B cell (primary cell): ENCODE measurements at regions not wholly inside any gene's neighbourhood (a gene's known extent, or its start where the extent isn't known, plus 50 kb on each side); places are given as distances from the start of the nearest gene placed in this dataset.

Experiments used
- ATAC-seq: fragments of 200-7000 bp; cut with Tn5 transposase; one replicate; pipeline ENCODE4 v1.10.0; 2021; ENCODE audit warnings: low read depth, mild to moderate bottlenecking, moderate number of reproducible peaks, moderate library complexity
- CTCF ChIA-PET: fragments of 350-600 bp; sonication (Branson Sonifier 250); formaldehyde crosslinking; loops from one replicate; lab custom pipeline; 2021; ENCODE audit warnings: antibody characterized with exemption, inconsistent platforms; lab: Charles Lee
- POLR2A ChIA-PET: fragments of 350-600 bp; sonication (Branson Sonifier 250); formaldehyde crosslinking; loops from one replicate; lab custom pipeline; 2021; ENCODE audit warnings: antibody characterized with exemption; lab: Charles Lee
- DNase-seq: peaks from one replicate; pipeline ENCODE4 v3.0.0; 2013
- H2AFZ ChIP-seq: 2 replicates; pipeline ENCODE4 v1.6.1; 2012; ENCODE audit warnings: mild to moderate bottlenecking, low read depth, low read length; ENCODE audit not compliant: insufficient read depth, poor library complexity, severe bottlenecking
- H3K27ac ChIP-seq, 2 donors: 1 replicate in 1 of 2; 2 replicates in 1 of 2; pipeline ENCODE4 v1.5.1; 2012 to 2013; ENCODE audit warnings: low read length in 2 of 2, mild to moderate bottlenecking in 2 of 2, moderate library complexity in 1 of 2
- H3K27me3 ChIP-seq, 4 experiments: fragments of 200-600 bp in 1 of 4; sonication (generic) in 1 of 4; replicated peaks in 1 of 4; 1 replicate in 2 of 4; 2 replicates in 2 of 4; pipeline versions ENCODE4 v1.6.1 to v1.7.0; 2013 to 2016; ENCODE audit warnings: low read length in 3 of 4, mild to moderate bottlenecking in 2 of 4, mixed read lengths in 1 of 4, moderate library complexity in 1 of 4; ENCODE audit not compliant: insufficient read depth in 4 of 4, control insufficient read depth in 3 of 4; ENCODE audit errors: control extremely low read depth in 1 of 4
- H3K36me3 ChIP-seq, 2 experiments: replicated peaks in 1 of 2; 1 replicate in 1 of 2; 2 replicates in 1 of 2; pipeline versions ENCODE4 v1.6.1 to v1.7.1; 2013; ENCODE audit warnings: low read length in 1 of 2; ENCODE audit not compliant: insufficient read depth in 2 of 2, control insufficient read depth in 1 of 2; ENCODE audit errors: control extremely low read depth in 1 of 2, extremely low read depth in 1 of 2
- H3K4me1 ChIP-seq, 2 donors: fragments of 200-600 bp in 1 of 2; sonication (generic) in 1 of 2; 1 replicate in 1 of 2; 2 replicates in 1 of 2; pipeline versions ENCODE4 v1.5.1 to v1.6.1; 2013 to 2017; ENCODE audit warnings: low read length in 2 of 2; ENCODE audit not compliant: control insufficient read depth in 2 of 2, insufficient read depth in 2 of 2
- H3K4me2 ChIP-seq: replicated peaks from 2 replicates; pipeline ENCODE3; 2012; ENCODE audit warnings: mild to moderate bottlenecking, low read depth, low read length; ENCODE audit not compliant: poor library complexity, severe bottlenecking
- H3K4me3 ChIP-seq, 5 experiments: fragments of 200-600 bp in 1 of 5; sonication (generic) in 1 of 5; 1 replicate in 3 of 5; 2 replicates in 2 of 5; pipeline versions ENCODE4 v1.5.1 to v1.7.0; 2011 to 2016; ENCODE audit warnings: low read length in 4 of 5, mild to moderate bottlenecking in 4 of 5, low read depth in 2 of 5, control low read depth in 1 of 5, moderate library complexity in 1 of 5; ENCODE audit not compliant: insufficient read depth in 1 of 5; ENCODE audit errors: control extremely low read depth in 1 of 5, extremely low read depth in 1 of 5
- H3K79me2 ChIP-seq: fragments of 200-600 bp; sonication (generic); one replicate; pipeline ENCODE4 v1.6.0; 2016; ENCODE audit warnings: low read length; ENCODE audit not compliant: control insufficient read depth, insufficient read depth
- H3K9ac ChIP-seq: fragments of 200-600 bp; sonication (generic); 2 replicates; pipeline ENCODE4 v1.6.1; 2017; ENCODE audit warnings: mild to moderate bottlenecking, low read length, moderate library complexity
- H3K9me3 ChIP-seq, 3 donors: one replicate each; pipeline versions ENCODE4 v1.6.1 to v1.7.1; 2013; ENCODE audit warnings: low read length in 2 of 3; ENCODE audit not compliant: control insufficient read depth in 2 of 3, insufficient read depth in 1 of 3; ENCODE audit errors: control extremely low read depth in 1 of 3
- H4K20me1 ChIP-seq: 2 replicates; pipeline ENCODE4 v1.6.0; 2012; ENCODE audit warnings: mild to moderate bottlenecking, low read length; ENCODE audit not compliant: insufficient read depth, control insufficient read depth, poor library complexity, severe bottlenecking
- H3K27ac Mint-ChIP-seq: one replicate; pipeline ENCODE4 v1.8.0; 2021; ENCODE audit warnings: mixed read lengths
- H3K27me3 Mint-ChIP-seq: one replicate; pipeline ENCODE4 v1.8.0; 2021; ENCODE audit warnings: mixed read lengths
- H3K4me1 Mint-ChIP-seq: one replicate; pipeline ENCODE4 v1.8.0; 2021; ENCODE audit warnings: mixed read lengths
- H3K4me3 Mint-ChIP-seq: one replicate; pipeline ENCODE4 v1.8.0; 2021; ENCODE audit warnings: mixed read lengths
- H3K9me3 Mint-ChIP-seq: one replicate; pipeline ENCODE4 v1.8.0; 2022; ENCODE audit warnings: mixed read lengths; ENCODE audit not compliant: insufficient read depth
- EZH2 ChIP-seq: IDR thresholded peaks from 2 replicates; pipeline ENCODE4 v1.6.1; 2012; ENCODE audit warnings: borderline replicate concordance, low read depth, mild to moderate bottlenecking, moderate library complexity, low read length; ENCODE audit not compliant: insufficient read depth, poor library complexity, severe bottlenecking
- WGBS: methylation state at CpG from one replicate; pipeline ENCODE4 v1.1.5; 2013; ENCODE audit warnings: missing lambda C conversion rate; ENCODE audit not compliant: insufficient coverage; 5-methylcytosine and 5-hydroxymethylcytosine counted together
- intact Hi-C: fragments of 100-400 bp; cut with micrococcal nuclease; formaldehyde crosslinking; loops from one replicate; pipeline ENCODE4 v1.10.0; 2022
- TF ChIP-seq, protein P1 (sequence below): fragments of 200-600 bp; IDR thresholded peaks from one replicate; pipeline ENCODE4 v1.8.0; 2022; ENCODE audit warnings: antibody characterized with exemption, mild to moderate bottlenecking

DNA sequence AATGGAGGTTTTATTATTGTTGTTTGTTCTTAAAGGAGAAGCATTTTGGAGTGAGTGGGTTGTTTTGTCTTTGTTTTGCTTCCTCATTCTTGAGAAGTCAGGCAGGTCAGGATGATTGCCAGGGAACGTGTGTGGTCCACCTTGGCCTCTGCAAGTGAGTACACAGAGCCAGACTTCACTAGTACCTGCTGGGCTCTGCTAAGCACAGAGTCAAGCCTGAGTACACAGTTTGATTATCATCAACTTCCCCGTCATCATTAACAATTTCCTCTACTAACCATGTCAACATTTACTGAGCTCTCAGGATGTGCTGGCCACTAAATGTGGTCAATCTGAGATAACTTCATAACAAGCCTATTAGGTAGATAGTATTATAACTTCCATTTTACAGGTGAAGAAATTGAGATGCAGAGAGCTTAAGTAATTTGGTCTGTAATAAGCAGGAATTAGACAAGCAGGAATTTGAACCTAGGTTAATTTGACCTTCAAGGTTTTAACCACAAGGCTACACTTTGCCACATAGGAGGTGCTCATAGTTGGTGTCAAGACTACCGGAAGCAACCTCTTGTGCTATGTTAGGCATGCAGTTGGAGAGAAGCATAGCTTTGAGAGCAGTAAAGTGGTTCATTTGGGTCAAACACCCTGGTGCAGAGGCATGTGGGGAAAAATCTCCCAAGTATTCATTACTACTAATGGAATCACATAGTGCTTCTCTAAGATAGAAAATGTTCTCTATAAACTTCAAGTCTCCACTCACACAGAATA lies 178.3 kb downstream of the NUAK1 start:
- H3K27me3 ChIP-seq, result no peaks in the 10 kb centered on the region
- ChIA-PET POLR2A (no interaction called here), CTCF (no interaction called here)
- no peak overlapping the region for H3K27ac Mint-ChIP-seq
- H3K9me3 Mint-ChIP-seq, result no peaks in the 10 kb centered on the region
- no peak for TF ChIP-seq EZH2
- TF ChIP-seq, protein P1, sequence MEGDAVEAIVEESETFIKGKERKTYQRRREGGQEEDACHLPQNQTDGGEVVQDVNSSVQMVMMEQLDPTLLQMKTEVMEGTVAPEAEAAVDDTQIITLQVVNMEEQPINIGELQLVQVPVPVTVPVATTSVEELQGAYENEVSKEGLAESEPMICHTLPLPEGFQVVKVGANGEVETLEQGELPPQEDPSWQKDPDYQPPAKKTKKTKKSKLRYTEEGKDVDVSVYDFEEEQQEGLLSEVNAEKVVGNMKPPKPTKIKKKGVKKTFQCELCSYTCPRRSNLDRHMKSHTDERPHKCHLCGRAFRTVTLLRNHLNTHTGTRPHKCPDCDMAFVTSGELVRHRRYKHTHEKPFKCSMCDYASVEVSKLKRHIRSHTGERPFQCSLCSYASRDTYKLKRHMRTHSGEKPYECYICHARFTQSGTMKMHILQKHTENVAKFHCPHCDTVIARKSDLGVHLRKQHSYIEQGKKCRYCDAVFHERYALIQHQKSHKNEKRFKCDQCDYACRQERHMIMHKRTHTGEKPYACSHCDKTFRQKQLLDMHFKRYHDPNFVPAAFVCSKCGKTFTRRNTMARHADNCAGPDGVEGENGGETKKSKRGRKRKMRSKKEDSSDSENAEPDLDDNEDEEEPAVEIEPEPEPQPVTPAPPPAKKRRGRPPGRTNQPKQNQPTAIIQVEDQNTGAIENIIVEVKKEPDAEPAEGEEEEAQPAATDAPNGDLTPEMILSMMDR, result no peak
- DNase-seq (no peak), ATAC-seq (no peak)
- no peaks in the 10 kb centered on the region for H3K9me3 ChIP-seq
- no peak overlapping the region for H3K27ac ChIP-seq
- H4K20me1 ChIP-seq, result no peaks in the 10 kb centered on the region
- H3K9ac ChIP-seq, result no peak overlapping the region
- H3K36me3 ChIP-seq, result no peaks in the 10 kb centered on the region
- no peak overlapping the region for H3K4me3 ChIP-seq
- H2AFZ ChIP-seq, result no peak overlapping the region
- 72% methylated on average over 2 of the region's 3 CpGs for WGBS
- H3K79me2 ChIP-seq, result no peaks in the 10 kb centered on the region
- no peak overlapping the region for H3K4me2 ChIP-seq
- no peaks in the 10 kb centered on the region for H3K4me1 Mint-ChIP-seq
- H3K4me3 Mint-ChIP-seq, result no peak overlapping the region
- H3K27me3 Mint-ChIP-seq, result peaks cover 8% of the 10 kb centered on the region
- H3K4me1 ChIP-seq, result no peaks in the 10 kb centered on the region
- intact Hi-C loops, result no loop called here

DNA sequence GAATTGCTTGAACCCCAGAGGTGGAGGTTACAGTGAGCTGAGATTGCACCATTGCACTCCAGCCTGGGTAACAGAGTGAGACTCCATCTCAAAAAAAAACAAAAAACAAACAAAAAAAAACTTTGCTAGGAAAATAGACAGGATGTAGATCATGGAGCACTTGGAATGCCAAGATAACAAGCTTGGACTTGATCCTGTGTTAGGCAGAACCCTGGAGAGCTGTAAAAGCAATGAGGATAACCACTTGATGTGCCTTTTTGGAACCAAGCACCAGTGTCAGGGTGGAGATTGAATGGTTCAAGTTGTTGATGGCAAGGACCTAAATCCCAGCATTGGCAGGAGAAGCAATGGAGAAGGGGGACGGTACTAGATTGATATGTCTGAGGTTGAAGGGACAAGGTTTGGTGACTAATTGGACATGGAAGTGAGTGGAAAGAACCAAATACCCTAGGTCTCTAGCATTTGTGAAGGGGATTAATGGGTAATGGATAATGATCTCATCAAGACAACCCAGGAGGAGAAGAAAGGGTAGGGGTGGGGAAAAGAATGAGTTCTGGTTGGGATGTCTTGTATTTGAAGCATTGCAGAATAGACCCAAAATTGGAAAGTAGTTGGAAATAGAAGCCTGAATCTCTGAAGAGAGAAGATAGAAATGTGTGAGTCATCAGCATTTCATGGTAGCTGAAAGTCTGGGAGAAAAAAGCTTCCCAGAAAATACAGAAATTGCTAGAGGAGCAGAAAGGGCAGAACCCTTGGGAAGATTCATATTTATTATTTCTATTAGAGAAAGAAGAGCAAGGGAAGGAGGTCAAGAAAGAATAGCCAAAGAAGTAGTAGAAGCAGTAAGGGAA lies 176.7 kb downstream of the NUAK1 start:
- POLR2A ChIA-PET, result no interaction called here
- DNase-seq (no peak), ATAC-seq (no peak)
- WGBS, result 100% methylated on average over 1 of the region's 1 CpG
- H3K4me1 ChIP-seq, result no peaks in the 10 kb centered on the region
- peaks cover 0 to 4% (median 0%) of the 10 kb centered on the region in 3 donors for H3K9me3 ChIP-seq
- H3K27ac ChIP-seq, result no peak overlapping the region
- Mint-ChIP-seq H3K4me3 (no peak overlapping the region), H3K27me3 (peaks cover 4% of the 10 kb centered on the region), H3K9me3 (no peaks in the 10 kb centered on the region), H3K4me1 (no peaks in the 10 kb centered on the region), H3K27ac (no peak overlapping the region)
- TF ChIP-seq EZH2, result no peak
- TF ChIP-seq, protein P1, result no peak
- CTCF ChIA-PET, result no interaction called here
- no peaks in the 10 kb centered on the region for H3K36me3 ChIP-seq
- H3K4me2 ChIP-seq, result no peak overlapping the region
- H3K27me3 ChIP-seq, result no peaks in the 10 kb centered on the region
- no peak overlapping the region for H2AFZ ChIP-seq
- H4K20me1 ChIP-seq, result no peaks in the 10 kb centered on the region
- H3K79me2 ChIP-seq, result no peaks in the 10 kb centered on the region
- no peak overlapping the region for H3K9ac ChIP-seq
- intact Hi-C loops, result no loop called here
- H3K4me3 ChIP-seq, result no peak overlapping the region
